ENCODE measurements at regions not wholly inside any gene's neighbourhood (a gene's known extent, or its start where the extent isn't known, plus 50 kb on each side); places are given as distances from the start of the nearest gene placed in this dataset.

DNA sequence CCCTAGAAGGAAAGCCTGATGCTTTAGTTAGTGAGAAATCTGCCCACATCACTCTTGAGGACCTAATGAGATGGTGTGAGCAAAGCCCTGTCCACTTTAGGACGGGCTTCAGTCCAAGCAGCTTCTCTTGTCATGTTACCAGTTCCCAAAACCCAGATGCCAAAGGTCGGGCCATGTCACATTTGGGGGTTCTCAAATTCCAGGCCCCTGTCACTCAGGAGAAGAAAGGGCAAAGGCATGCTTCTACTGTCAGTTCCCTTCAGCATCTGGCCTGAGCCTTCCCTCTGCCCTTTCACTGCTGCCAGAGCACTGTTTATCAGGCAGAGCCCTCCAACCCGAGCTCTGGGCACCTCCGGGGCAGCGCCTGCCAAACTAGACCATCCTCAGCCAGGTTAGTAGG is 556.0 kb downstream of the BNC2 start:
- no peak for DNase-seq (ENCODE audit: low read depth)

DNA sequence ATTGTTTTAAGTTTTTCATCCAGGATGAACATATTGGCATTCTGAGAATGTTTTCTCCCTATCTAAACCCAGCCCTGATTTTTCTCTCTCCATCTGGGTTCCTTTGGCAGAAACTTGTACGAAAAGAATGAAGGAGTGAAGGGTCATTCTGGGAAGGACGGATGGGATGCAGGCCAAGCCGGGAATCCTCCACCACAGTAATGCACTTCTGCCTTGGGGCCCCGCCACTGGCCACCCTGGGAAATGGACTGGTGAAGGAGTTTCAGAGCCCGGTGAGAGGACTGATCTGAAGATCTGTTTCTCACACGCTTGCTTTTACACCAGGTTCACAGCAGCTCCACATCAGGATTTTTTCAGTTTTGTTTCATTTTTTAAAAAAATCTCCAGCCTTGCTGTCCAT is 554.8 kb downstream of the BNC2 start:
- no peak for DNase-seq (ENCODE audit: low read depth)

DNA sequence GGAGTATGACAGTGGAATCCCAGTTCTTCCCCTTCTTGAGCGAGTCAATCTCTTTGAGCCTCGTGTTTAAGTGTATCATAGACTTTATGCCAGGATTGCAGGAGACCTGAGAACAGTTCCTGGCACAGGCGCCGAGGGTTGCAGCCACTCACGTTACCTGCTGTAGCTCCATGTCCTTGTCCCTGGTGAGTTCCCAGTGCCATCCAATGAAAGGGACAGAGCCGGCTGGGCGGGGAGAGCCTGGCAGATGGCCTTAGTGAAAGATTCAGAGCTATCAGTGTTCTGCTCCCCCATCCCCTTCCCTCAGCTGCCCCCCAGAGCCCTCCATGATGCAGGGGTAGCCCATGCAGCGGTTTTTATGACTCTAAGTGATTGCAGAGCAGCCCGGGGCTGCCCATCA is 554.0 kb downstream of the BNC2 start:
- no peak for DNase-seq (ENCODE audit: low read depth)

DNA sequence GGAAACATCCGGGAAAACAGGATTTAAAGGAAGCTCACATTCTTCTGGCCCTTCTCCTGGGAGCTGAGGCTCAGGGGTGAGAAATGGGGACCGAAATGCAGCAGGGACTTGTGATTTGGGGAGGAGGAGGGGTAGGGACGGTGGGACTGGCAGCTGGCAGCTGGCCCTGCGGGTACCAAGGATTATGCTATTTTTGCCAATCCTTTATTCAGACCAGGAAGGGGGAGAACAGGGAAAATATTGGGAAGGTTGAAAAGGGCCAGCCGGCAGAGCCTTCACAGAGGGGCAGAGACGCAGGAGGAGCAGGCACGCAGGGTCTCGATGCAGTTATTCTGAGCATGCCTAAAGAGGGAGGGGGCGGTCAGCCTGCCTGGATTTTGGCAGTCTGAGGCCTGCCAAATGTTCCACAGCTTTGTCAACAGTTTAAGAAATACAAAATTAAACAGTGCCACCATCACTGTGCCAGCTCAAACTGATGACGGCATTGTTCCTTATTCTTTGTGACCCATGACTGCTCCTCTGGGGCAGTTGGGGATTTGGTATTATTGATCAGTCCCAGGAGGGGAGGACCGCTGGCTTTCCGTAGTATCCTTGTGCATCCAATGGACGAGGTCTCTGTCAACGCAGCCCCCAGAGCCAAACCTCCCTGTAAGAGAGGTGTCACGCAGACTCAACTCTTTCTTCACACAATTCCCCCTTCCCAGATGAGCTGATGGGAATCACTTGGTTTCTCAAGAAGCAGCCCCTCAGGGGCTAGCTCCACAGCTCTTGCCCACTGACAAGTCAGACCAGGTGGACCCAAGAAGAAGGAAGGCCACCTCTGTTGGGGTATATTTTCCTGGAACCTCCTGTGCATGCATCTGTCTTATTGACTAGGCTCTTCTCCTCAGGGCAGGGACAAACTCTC is 553.3 kb downstream of the BNC2 start:
- DNase-seq (ENCODE audit: low read depth): no peak

DNA sequence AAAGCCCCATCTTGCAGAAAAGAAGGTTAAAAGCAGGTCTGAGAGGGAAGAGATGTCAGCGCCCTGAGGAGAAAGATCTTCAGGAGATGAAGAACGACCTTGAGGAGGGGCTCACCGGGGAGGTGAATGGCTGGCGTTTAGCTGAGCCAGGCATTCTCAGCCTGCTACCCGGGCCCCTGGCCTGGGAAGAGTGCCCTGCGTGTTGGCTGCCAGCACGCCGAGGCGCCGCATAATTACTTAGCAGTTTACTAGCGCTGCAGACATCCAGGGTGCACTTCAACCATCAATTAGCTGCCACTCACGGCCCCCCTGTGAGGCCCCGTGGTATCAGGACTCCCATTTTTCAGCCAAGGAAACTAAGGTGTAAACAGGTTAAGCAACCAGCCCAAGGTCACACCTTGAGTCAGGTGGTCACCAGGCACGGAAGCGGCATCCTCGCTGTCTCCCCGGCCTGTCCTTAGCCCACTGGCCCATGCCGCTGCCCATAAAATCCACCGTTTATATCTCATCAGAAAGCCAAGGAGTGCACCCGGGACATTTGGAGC is 551.9 kb downstream of the BNC2 start:
- no peak for DNase-seq (ENCODE audit: low read depth)

DNA sequence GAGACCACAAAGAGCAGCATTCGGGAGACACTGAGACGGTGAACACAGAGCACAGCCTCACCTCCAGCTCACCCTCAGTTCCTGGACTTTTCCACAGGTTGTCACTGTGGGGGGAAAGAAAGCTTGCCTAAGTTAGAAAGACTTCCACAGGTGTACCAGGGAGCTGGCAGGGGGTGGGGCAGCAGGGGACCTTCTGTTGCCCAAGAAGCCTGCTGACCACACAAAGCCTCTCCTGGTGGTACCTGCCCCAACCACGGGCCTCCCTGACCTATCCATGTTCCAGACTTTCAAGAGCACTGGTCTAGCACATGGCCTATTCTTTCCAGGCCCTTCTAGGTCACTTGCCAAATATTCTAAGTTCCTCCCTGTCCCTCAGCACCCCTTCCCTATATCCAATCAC is 550.8 kb downstream of the BNC2 start:
- DNase-seq (ENCODE audit: low read depth): no peak

DNA sequence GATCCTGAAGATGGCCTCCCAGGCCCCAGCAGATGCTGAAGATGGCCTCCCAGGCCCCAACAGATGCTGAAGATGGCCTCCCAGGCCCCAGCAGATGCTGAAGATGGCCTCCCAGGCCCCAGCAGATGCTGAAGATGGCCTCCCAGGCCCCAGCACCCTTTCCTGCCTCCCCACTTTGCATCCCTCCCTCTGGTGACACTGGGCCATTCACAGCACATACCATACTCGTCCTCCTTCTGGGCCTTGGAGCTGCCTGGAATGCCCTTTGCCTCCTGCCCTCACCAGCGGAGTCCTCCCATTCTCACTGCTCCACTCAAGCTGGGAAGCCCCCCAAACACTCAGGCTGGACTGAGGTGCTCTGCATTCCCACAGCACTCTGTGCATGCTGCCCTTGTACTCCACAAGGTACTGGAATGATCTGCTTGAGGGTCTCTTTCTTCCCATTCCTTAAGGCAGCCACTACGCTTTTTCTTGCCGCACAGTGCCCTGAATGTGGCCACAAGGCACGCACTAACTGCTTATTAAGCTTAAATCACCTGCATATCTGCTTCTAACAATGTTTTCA is 550.0 kb downstream of the BNC2 start:
- no peak for DNase-seq (ENCODE audit: low read depth)

DNA sequence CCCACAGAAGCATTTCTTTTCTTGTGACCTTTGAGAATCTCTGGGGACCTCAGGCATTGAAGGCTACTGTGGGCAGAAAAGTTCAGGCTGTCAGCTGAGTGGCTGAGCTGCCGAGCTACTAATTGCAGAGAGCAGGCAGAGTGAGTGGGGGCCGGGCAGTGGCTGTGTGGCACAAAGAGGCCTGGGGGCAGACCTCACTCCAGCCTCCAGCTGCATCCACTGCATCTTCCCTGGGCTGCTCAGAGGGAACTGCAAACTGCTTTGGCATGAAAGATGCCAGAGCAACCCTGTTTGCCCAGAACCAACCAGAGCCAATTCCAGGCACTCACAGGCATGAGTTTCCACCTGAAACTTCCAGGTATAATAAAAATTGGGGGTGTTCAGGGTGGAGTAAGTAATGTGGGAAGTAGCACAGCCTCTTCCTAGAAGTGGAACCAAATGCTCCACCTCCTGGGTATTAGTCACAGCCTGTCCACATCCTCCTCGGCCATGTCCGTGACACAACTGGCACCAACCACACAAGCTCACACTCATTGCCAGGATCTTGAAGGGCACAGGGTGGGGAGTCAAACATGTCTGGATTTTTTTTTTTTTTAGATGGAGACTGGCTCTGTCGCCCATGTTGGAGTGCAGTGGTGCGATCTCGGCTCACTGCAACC is 548.9 kb downstream of the BNC2 start:
- DNase-seq (ENCODE audit: low read depth): no peak

DNA sequence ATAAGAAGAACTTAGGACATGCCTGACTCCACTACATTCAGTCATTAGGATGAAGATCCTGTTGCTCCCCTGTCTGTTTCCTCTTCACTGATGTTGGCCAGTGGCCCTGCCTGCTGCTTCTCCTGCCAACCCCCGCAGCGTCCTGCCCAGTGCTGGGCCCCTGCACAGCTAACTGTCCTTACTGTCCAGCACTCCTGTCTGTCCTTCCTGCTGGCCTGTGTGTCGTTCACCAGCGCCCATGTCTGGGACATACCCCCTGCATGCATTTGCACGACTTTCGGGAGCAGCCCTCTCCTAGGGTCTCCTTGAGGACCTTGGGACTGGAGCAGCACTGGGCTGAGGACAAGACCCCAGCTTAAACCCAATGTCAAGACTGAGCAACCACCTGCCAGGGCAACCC is 547.6 kb downstream of the BNC2 start:
- DNase-seq (ENCODE audit: low read depth): no peak

DNA sequence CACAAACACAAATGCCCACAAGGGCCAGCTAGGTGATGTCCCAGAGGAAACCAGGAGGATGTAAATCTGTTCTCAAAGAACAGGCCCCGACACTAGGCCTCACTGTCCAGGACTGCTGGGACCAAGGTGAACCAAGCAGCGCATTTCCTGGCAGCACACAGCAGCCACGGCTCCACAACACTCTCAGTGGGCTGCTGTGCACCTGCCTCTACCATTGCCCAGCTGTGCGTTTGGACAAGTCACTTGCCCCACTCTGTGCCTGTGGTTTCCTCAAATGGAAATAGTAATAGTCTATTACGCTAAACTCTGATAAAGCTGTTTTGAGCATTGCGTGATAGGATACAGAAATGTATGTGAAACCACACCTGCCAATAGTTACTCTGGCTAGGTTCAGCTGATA is 544.5 kb downstream of the BNC2 start:
- DNase-seq (ENCODE audit: low read depth): no peak

DNA sequence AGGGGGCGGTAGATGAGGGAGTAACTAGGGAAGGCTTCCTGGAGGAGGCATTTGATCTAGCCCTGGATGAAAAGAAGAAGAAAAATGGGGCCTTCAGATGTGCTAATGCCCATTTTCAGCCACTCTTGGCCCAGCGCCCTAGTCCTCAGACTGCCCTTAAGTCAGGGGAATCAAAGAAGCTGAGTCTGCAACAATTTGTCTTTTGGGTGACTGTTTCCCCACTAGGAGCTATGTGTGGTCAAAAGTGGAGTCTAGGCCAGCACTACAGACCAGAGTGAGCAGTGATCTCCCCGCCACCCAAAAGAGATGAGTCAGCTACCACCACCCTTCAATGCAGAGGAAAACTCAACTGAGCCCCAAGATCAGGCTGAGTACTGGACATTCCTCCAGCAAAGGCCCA is 542.1 kb downstream of the BNC2 start:
- no peak for DNase-seq (ENCODE audit: low read depth)

DNA sequence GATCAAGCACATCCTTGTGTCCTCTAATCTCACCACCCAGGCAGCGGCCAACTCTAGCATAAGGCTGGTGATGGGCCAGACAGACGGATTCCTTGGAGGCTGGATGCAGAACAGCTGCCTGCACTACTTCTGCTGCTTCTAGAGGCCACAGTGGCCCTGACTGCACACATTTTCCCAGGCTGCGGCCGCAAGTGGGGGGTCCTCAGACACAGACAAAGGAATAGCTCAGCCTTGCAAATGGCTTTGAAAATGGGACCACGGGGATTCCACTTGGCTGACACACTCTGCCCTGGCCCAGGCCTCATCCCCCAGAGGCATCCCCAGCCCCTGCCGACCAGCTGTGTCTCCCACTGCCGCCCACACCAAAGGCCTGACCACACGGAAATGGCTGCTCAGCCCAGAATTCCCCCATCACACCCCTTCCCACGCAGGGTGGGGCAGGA is 540.8 kb downstream of the BNC2 start:
- DNase-seq (ENCODE audit: low read depth): no peak

DNA sequence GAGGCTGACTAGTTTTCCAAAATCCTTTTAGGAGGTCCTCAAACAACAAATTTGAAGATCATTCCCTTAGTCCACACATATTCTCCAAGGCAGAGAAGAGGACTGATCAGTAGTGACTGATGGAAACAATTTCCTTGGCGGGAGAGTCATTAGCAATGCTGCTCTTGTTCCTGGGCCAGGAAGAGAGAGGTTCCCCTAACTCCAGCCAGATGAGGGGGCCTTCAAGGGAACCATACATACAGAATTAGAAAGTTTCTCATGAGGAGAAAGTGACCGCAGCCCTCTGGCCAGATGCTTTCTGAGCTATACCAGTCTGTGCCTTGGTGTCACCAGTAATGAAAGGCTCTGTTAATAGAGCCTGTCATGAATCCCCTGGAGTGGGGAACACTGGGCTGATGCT is 539.4 kb downstream of the BNC2 start:
- DNase-seq (ENCODE audit: low read depth): no peak

DNA sequence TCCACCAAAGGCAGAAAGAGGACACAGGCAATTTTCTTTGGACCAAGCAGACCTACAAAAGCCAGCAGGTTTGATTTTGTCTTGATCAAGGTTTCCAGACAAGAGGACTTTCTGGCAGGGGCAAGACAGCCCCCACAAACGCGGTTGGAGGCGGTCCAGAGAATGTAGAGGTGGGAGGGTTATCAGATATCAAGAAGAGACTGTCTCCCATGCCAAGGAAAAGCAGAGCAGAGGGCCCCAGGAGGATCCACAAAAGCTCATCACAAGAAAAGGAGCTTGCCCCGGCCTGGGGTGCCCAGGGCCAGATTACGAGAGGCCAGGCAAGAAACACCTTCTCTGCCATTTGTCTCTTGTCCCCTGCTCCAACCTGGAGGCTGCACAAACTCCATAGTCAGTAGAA is 538.9 kb downstream of the BNC2 start:
- DNase-seq (ENCODE audit: low read depth): no peak

DNA sequence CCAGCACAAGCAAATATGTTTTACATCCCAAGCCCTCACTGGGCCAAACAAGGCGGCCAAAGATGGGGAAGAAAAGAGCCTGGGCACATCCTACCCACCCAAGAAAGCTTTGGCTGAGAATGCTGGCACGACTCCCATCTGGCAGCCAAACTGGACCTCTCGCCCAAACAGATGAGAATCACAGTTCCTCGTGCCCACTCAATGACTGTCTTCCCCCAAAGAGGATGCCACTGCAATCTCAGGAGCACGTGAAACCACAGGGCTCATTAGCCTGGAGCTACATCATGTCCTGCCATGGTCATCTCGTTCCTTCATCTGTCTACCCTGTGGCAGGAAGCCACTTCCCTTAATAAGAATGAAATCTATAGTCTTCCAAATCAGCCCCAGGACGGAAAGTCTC is 536.8 kb downstream of the BNC2 start:
- DNase-seq (ENCODE audit: low read depth): no peak

DNA sequence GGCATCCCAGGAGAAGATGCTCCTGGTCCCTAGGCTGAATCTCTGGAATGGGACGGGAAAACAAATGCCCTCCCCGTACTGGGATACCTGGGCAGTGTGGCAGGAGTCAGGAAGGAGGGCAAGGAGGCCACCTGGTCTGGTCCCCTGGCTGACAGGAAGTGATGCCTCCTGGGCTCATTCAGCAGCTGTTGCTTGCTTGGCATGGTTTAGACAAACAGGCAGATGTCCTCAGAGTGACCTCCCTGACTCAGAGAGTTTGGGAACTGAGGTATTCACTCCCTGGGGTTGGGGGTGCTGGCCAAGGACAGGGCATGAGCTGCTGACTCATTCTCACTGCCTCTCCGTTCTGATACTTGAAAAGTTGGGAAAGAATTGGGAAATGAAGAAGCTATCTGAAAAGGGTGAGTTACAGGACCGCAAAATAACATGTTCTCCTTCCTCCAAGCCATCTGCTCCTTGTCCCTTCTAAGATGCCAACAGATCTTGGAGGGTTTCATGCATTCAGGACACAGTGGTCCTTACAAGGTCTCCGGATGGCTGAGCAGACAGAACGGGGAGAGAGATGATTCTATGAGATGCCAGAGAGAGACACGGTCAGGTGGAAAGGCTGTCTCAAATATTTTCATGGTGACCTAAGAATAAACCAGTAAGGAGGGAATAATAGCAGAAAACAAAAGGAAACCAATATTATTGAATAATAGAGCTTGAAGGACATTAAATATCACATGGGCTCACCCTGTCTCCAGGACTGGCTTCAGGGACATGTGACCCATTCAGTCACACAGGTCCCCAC is 534.5 kb downstream of the BNC2 start:
- no peak for DNase-seq (ENCODE audit: low read depth)

DNA sequence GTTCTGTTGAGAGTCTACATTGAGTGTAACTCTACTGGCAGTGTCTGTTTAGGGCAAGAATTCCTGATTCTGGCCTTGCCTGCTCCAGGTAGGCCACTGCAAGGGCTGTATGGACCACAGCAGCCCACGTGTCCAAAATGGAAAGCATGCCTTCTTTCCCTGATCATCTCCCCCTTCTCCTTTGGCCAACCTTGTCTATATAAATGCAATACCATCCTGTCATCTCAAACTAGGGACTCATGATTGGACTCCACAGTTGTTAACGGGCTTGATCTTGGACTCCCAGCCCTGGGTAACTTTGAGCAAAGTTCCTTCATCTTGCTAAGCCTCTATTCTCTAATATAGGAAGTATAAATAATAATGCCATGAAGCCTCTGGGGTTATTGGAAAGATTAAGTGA is 533.6 kb downstream of the BNC2 start:
- DNase-seq (ENCODE audit: low read depth): no peak

DNA sequence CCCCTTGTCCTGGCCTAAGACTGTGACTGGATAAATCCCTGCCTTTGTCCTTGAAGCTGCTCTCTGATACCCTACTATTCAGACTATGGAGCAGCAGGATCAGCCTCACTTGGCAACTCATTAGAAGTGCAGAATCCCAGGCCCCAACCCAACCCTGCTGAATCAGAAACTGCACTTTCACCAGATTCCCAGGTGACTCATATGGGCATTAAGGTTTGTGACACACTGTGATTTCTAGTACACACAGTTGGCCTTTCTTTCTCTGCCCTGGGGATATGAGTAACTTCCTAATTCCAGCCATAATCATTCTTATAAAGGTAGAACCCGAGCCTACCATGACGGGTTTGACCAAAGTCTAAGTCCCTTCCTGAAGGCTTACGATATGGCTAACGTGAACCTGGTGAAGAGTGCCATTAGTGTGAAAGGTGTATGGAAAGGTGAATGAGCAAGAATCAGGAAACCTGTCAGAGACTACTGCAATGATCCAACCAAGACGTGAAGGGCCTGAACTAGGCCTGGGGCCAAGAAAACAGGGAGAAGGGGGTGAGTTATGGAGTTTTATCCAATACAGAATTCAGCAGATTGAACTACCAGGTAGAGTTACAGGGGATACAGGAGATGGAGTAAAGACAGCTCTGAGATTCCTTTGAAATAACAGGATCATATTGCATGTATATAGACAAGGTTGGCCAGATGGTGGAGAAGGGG is 533.0 kb downstream of the BNC2 start:
- no peak for DNase-seq (ENCODE audit: low read depth)

DNA sequence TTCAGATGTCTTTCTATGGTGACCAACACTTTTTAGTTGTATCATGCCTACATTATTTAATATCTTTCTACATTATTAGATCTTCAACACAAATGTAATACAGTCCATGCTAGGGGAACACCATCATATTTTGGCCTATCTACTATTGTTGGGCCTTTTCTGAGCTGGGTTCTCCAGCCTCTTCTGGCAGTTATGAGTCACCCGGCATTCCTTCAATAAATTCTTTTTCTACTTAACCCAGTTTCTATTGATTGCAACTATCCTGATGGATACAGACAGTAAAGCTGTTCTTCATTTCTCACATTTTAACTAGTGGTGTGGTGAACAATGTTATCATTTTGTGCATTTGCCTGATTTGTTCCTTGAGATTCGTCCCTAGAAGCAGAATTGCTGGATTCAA is 529.3 kb downstream of the BNC2 start:
- DNase-seq (ENCODE audit: low read depth): no peak

DNA sequence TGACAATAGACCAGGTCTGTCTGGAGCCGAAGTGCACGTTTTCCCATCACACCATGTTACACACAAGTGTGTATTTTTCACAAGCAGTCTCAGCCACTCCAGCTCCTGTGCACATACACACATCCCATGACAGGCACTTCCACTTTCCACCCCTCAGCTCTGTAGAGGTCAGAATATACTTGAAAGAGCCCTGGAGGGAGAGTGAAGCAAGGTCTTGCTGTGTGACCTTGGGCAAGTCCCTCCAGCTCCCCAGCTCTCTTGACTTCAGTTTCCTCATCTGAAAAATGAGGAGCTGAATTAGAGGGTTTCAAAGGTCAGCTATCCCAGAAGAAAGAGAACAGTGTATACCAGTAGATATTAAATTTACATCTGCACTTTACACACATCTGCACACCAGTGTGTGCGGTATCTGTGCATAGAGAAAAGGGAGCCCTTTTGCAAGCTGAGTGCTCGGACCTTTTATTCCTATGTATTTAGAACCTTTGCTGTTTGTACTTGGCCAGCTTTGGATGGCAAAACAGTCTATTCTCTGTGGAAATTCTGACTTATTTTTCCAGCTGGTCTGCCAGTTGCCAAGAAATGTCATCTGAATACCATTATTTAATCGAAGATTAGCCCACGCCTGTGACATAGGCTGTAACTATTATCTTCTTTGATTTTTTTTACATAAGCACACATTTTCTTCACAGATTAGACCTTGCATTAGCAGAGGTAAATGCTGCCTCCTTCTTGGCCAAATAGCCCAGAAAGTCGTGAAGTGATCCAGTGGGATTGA is 528.0 kb downstream of the BNC2 start:
- no peak for DNase-seq (ENCODE audit: low read depth)
